NCI-H446 (cell line): ENCODE measurements at regions not wholly inside any gene's neighbourhood (a gene's known extent, or its start where the extent isn't known, plus 50 kb on each side); places are given as distances from the start of the nearest gene placed in this dataset.
"Not testable (repeated sequence)": the region's sequence is repeated elsewhere in the genome, so short reads cannot be mapped to it uniquely, and the experiment has no call there.

Source experiments
- DNase-seq, 2 experiments: peaks; one replicate each; lab custom pipeline; 2025; lab: John Stamatoyannopoulos, UW

DNA sequence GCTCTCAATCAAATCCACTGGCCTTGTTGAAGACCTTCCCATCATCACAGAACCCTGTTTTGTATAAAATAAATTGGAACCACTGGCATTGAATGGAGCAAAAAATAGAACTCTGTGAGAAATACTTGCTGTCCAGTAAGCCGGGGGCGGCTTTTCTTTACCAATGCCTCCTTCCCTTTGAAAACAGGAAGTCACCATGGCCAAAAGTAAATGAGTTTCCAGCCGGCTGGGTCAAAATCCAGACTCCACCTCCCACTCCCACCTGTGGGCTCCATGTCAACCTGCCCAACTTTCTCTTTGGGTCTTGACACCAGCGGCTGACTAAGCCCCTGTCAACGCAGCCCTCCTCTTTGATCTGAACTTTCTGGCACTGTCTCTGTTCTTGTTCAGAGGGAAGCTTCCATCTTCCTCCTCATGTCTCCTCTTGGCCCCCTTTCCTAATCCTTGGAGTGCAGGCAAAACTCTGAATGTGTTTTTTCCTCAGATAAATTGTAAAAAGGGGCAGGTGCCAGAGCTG, 95.2 kb downstream of the TFAP2C start:
- no peak for DNase-seq

DNA sequence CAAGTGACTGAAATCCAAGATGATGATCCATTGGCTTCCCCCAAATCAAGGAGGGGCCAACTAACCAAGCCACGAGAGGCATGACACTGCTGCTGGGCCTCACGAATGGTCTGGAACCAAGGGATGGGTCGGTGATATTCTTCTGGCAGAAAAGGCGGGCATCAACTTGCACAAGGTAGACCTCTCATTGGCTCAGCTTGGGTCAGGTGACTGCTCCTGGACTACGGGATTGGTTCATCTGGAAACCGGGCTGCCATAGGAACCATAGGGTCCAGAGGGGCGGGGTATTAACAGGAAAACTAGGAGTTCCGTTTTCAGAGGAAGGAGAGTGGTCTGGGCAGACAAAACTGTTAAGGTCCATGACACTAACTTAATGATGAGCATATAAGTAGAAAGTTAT, 100.9 kb downstream of the TFAP2C start:
- DNase-seq: no peak

DNA sequence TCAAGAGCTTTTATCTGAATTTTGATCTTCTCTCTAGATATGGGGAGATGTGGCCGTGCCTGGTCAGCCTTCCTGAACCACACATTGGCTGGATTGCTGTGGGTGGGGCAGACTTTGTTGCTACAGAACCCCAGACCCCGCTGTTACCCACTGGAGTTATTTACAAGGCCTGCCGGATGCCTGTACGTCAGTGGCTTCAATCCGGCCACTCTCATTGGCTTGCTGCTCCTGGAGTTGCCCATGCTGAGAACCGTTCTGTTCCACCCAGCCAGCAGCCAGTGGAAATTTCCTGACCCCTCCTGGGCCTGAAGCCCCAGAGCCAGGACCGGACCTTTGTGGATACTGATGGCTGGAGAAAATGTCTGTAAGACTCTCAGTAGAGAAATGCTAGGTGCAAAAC, 101.9 kb downstream of the TFAP2C start:
- DNase-seq: no peak

DNA sequence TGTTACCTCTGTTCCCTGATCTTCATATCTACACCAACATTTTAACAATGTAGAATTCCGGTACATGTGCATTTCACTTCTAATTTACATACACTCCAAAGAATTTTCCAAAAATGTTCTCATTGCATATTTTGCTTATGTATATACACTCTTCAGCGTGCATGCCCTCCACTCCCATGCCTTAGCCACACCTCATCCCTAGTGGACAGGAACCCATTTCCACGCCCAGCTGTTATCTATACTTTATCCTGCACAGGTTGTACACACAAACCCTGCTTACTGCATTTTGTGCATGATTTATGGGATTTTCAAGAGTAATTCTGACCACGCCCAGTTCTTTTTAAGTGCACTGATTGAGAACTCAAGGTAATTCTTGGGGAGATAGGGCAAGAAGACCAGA, 102.4 kb downstream of the TFAP2C start:
- DNase-seq: no peak

GRCh38 chr20:56733967-56734366, 104.9 kb downstream of the TFAP2C start:
- no peak for DNase-seq

GRCh38 chr20:56735084-56735642, 106.1 kb downstream of the TFAP2C start:
- DNase-seq: no peak

DNA sequence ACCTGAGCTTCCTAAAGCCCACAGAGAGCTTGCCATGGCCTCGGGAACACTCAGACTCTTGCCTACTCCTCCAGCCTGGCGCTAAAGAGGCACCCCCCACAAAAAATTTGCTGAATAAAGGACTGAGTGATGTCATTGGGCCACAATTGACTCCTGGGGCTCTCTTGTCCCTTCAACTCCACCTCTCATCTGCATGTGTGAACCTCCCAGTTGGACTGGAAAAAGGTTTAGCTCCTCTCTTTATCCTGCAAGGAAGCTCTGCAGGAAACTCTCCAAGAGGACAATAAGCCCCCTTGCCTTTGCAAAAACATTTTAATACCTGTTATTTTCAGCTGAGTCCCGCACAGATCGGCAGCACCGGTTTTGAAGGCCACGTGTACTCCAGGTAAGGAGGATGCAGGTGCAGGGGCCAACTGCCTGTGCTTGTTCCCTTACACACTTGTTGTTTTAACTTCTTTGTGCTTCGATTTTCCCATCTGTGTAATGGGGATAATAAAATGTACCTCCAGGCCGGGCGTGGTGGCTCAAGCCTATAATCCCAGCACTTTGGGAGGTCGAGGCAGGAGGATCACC, 107.3 kb downstream of the TFAP2C start:
- no peak for DNase-seq

- not testable (repeated sequence) for DNase-seq
Measured at GRCh38 chr20:56744325-56744821, 115.3 kb downstream of the TFAP2C start.

DNA sequence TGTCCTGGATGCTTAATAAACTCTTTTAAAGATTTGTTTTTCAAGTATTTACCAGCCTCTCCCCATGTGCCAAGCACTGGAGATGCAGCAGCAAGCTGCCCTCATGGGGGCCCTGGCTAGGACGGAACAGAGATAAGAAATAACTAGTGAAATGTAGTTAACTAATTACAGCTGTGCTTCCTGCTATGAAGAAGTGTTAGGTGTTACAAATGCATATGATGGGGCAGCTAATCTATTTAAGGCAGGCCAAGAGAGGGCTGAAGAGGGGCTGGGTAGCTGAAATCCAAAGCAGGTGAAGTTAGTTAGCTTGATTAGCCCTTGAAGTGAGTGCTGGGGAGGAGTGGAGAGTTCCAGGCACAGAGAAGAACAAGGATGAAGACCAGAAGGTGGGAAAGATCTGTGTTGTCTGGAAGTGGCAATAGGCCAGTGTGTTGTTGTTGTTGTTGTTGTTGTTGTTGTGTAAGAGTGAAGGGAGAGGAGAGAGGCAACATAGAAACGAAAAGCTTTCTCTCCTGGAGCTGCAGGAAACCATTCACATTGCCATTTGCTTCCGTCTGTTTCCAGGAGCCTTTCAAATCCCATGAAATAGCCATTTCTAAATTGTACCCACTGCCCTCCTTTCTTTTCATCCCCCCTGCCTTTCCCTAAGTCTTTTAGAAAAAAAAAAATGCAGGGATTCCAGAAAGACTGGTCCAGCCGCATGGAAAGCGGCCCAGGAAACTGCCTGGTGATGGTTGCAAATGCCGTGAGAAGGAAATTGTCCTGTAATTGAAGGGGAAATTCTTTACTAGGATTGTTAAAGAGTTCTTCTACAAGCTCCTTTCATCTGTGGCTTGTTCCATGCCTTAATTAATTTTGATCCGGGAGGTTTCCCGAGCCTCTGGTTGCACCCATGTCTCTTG, 119.6 kb downstream of the TFAP2C start:
- no peak for DNase-seq

GRCh38 chr20:56750430-56750829, 121.3 kb downstream of the TFAP2C start:
- DNase-seq: no peak

- DNase-seq: no peak
Measured at GRCh38 chr20:56752274-56752673, 123.2 kb downstream of the TFAP2C start.

GRCh38 chr20:56755201-56755600, 126.1 kb downstream of the TFAP2C start:
- DNase-seq: no peak

- not testable (repeated sequence) for DNase-seq
Measured at GRCh38 chr20:56756658-56757057, 127.6 kb downstream of the TFAP2C start.

- no peak for DNase-seq
Measured at GRCh38 chr20:56758706-56759105, 129.6 kb downstream of the TFAP2C start.

DNA sequence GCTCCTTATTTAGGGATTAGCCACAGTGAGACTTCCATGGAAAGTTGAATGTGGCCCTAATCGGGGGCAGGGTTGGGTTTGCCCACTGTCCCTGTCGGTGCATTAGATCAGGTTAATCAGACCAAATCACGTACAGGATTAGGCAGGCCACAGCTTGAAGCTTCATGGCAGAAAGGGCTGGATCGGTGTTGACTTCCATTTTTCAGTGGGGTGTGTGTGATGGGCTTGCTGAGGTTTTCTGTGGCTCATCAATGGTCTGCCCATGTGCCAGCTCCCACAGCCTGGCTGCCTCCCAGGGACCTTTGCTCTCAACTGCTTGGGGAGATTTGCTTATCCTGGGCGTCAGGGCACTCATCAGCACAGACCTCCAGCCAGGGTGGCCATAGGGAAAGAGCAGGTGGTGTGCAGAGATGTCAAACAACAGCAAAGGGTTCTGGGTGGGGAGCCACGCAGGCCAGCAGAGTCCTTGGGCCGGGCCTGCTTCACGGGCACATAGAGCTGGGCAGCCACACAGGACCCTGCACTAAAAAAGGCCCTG, 130.7 kb downstream of the TFAP2C start:
- no peak for DNase-seq

- DNase-seq: no peak
Measured at GRCh38 chr20:56760610-56761009, 131.5 kb downstream of the TFAP2C start.

DNA sequence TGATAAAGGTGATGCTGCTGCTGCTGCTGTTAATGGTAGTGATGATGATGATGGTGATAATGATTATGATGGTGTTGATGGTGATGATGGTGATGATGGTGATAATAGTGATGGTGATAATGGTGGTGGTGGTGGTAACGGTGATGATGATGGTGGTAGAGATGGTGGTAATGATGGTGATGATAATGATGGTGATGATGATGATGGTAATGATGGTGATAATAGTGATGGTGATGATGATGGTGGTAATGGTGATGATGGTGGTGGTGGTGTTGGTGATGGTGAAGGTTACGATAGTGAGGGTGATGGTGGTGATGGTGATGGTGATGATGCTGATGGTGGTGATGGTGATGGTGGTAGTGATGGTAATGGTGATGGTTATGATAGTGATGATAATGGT, 132.3 kb downstream of the TFAP2C start:
- no peak for DNase-seq

GRCh38 chr20:56762401-56762800, 133.3 kb downstream of the TFAP2C start:
- DNase-seq: no peak

GRCh38 chr20:56762829-56763228, 133.7 kb downstream of the TFAP2C start:
- no peak for DNase-seq

- DNase-seq: no peak
Measured at GRCh38 chr20:56764671-56765070, 135.6 kb downstream of the TFAP2C start.

DNA sequence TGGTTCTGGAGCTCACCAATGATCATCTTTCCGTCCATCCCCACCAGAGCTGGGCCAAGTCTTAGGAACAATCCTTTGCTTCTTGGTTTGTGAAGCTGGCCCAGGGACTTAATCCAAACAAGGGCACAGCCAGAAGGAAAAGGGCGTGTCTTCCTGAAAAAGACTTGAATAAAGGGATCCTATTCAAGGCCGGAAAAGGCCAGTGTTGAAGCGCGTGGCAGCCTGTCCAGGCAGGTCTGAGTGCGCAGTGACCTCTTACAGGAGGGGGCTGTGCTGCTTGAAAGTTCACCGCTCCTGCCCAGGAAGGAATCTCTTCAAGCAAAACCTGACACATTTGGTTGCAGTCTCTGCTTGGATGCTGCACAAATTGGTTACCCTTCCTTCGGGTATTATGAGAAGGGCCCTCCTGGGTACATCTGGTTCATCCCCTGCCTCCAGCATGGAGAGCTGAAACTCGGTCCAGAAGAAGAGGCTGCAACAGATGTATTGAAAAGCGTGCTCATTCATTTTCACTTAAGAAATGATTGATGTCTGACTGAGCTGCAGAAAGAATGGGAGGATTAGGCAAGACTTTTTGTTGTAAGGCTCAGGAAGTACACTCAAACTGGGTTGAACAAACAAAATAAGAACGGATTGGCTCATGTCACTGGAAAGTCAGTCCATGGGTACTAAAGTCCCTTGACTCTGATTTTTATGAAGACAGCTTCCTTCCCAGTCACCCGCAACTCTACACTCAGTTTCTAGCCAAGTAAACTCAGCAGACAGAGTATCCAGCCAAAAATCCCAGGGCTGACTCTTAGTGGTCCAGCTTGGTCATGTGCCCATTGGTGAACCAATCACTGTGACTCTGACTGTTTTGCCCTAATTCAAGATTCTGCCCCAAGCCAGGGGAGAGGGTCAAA, 136.3 kb downstream of the TFAP2C start:
- DNase-seq: no peak

DNA sequence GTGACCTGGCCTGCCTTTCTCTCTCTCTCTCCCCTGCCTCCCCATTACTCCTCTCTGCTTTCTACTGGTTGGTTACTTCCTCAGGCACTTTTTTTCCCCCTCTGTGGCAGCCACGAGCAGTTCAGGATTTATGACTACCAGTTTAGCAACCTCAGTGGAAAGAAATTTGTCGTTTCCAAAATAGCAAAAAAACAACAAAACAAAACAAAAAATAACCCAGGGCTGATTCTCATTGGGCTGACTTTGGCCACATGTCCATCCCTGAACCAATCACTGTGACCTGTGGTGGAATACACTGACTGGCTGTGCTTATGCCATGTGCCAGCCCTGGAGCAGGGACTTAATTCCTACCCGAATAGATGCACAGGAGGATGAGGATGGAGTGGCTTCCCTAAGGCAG, 137.4 kb downstream of the TFAP2C start:
- DNase-seq: no peak
